HepG2 (cell line): ENCODE measurements at regions not wholly inside any gene's neighbourhood (a gene's known extent, or its start where the extent isn't known, plus 50 kb on each side); places are given as distances from the start of the nearest gene placed in this dataset.

Experiments used
- ASH2L ChIP-seq: fragments of 300-600, 200-600 bp; sonication (generic); IDR thresholded peaks from 2 replicates; pipeline ENCODE4 v1.7.0; 2017; ENCODE audit warnings: low read depth, mild to moderate bottlenecking, moderate library complexity, mixed read lengths, low read length; ENCODE audit not compliant: insufficient read length
- FOXO1 ChIP-seq: sonication (generic); formaldehyde crosslinking; IDR thresholded peaks from 2 replicates; pipeline ENCODE4 v1.4.0; 2020; ENCODE audit warnings: missing genetic modification reagents
- KDM5B ChIP-seq: sonication (generic); formaldehyde crosslinking; IDR thresholded peaks from 2 replicates; pipeline ENCODE4 v1.4.0; 2020; ENCODE audit warnings: missing genetic modification reagents, mild to moderate bottlenecking, borderline replicate concordance
- MAF1 ChIP-seq: sonication (generic); formaldehyde crosslinking; IDR thresholded peaks from 2 replicates; pipeline ENCODE4 v1.5.0; 2020; ENCODE audit warnings: missing genetic modification reagents, borderline replicate concordance
- MEIS1 ChIP-seq: sonication (generic); formaldehyde crosslinking; IDR thresholded peaks from 2 replicates; pipeline ENCODE4 v1.9.0; 2021; ENCODE audit warnings: mild to moderate bottlenecking, missing genetic modification reagents, moderate library complexity, borderline replicate concordance
- POLR2AphosphoS2 ChIP-seq: IDR thresholded peaks from 2 replicates; pipeline ENCODE4 v1.6.1; 2011; ENCODE audit warnings: low read depth, low read length, improper control_type of control experiment
- RFXAP ChIP-seq: sonication (generic); formaldehyde crosslinking; IDR thresholded peaks from 2 replicates; pipeline ENCODE4 v1.4.0; 2020; ENCODE audit warnings: missing genetic modification reagents, borderline replicate concordance
- RXRA ChIP-seq: sonication (generic); formaldehyde crosslinking; IDR thresholded peaks from 2 replicates; pipeline ENCODE4 v1.5.1; 2020; ENCODE audit warnings: missing genetic modification reagents
- THAP11 ChIP-seq: IDR thresholded peaks from 2 replicates; pipeline ENCODE4 v1.6.1; 2016; ENCODE audit warnings: missing biosample characterization, missing genetic modification reagents
- TOPORS ChIP-seq: sonication (generic); formaldehyde crosslinking; IDR thresholded peaks from 2 replicates; pipeline ENCODE4 v1.8.0; 2023; ENCODE audit warnings: mild to moderate bottlenecking, missing genetic modification reagents
- TP53 ChIP-seq: sonication (generic); formaldehyde crosslinking; conservative IDR thresholded peaks from 2 replicates; pipeline ENCODE4 v1.4.0; 2020; ENCODE audit warnings: missing genetic modification reagents
- XBP1 ChIP-seq: sonication (generic); formaldehyde crosslinking; IDR thresholded peaks from 2 replicates; pipeline ENCODE4 v1.5.0; 2020; ENCODE audit warnings: missing genetic modification reagents
- ZMYM2 ChIP-seq: sonication (generic); formaldehyde crosslinking; IDR thresholded peaks from 2 replicates; pipeline ENCODE4 v1.8.0; 2022; ENCODE audit warnings: mild to moderate bottlenecking, missing genetic modification reagents
- ZNF670 ChIP-seq: sonication (generic); formaldehyde crosslinking; IDR thresholded peaks from 2 replicates; pipeline ENCODE4 v1.8.0; 2022; ENCODE audit warnings: mild to moderate bottlenecking, missing genetic modification reagents, borderline replicate concordance
- ZNF775 ChIP-seq: sonication (generic); formaldehyde crosslinking; IDR thresholded peaks from 2 replicates; pipeline ENCODE4 v1.4.0; 2020; ENCODE audit warnings: missing genetic modification reagents, mild to moderate bottlenecking, moderate library complexity, borderline replicate concordance
- ZNF839 ChIP-seq: sonication (generic); formaldehyde crosslinking; IDR thresholded peaks from 2 replicates; pipeline ENCODE4 v1.4.0; 2020; ENCODE audit warnings: missing genetic modification reagents, mild to moderate bottlenecking, borderline replicate concordance
- ZSCAN29 ChIP-seq: sonication (generic); formaldehyde crosslinking; conservative IDR thresholded peaks from 2 replicates; pipeline ENCODE4 v1.4.0; 2020; ENCODE audit warnings: mild to moderate bottlenecking, missing genetic modification reagents
- TF ChIP-seq, protein P1 (sequence below): sonication (generic); formaldehyde crosslinking; IDR thresholded peaks from 2 replicates; pipeline ENCODE4 v1.8.0; 2022; ENCODE audit warnings: mild to moderate bottlenecking, missing genetic modification reagents, moderate library complexity
- TF ChIP-seq, protein P2 (sequence below): sonication (generic); formaldehyde crosslinking; IDR thresholded peaks from 2 replicates; pipeline ENCODE4 v1.4.0; 2020; ENCODE audit warnings: missing genetic modification reagents
- TF ChIP-seq, protein P3 (sequence below): sonication (generic); formaldehyde crosslinking; IDR thresholded peaks from 2 replicates; pipeline ENCODE4 v1.4.0; 2020; ENCODE audit warnings: missing genetic modification reagents, borderline replicate concordance
- TF ChIP-seq, protein P4 (sequence below): IDR thresholded peaks from 2 replicates; pipeline ENCODE4 v1.6.1; 2016; ENCODE audit warnings: missing biosample characterization, missing genetic modification reagents, low read depth

DNA sequence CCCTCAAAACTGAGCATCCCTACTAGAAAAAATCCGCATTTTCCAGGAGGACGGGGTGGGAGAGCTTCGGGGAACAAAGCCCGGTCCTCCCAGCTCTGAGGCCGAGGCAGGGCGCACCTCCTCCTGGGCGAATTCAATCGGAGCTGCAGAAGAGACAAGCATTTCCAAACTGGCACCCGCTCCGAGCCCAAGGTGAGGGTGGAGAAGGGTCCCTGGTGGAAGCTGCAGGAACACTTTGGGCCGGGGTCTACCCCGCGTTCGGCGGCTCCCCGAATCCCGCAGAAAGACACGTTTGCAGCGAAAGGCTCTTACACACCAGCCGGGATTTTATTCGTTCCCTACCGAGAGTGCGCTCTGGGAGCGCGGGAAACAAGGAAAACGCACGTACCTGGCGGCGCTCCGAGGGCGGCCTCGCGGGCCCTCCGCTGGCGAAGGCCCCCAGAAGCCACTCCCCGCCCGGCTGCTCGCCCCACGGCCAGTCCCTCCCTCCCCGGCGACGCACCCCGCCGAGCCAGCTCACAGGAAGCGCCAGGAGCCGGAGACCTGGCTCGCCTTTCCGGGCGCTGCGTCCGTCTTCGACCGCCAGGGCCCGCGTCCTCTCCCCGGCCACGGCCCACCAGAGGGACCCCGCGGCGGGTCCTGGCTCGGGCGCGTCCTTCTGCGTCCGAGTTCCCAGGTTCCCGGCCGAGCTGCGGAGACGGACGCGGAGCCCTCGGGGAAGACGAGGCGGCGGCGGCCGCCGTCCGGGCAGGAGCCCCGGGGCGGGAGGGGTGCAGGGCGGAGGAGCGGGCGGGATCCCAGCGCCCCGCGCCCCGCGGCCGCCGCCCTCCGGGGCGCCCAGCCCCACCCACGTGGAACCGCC lies 49.8 kb upstream of the BAHCC1 start (continued):
- TF ChIP-seq, protein P1, sequence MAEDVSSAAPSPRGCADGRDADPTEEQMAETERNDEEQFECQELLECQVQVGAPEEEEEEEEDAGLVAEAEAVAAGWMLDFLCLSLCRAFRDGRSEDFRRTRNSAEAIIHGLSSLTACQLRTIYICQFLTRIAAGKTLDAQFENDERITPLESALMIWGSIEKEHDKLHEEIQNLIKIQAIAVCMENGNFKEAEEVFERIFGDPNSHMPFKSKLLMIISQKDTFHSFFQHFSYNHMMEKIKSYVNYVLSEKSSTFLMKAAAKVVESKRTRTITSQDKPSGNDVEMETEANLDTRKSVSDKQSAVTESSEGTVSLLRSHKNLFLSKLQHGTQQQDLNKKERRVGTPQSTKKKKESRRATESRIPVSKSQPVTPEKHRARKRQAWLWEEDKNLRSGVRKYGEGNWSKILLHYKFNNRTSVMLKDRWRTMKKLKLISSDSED = no peak
- TF ChIP-seq FOXO1 (CRISPR knock-in tag) (peak; percentile 67), ZNF839 (no peak; the same call in 1 of the 2 replicates), TP53 (CRISPR knock-in tag) (no peak), ZSCAN29 (CRISPR knock-in tag) (no peak; the same call in none of the 2 replicates), KDM5B (peak; percentile 74; the same call in 1 of the 2 replicates), POLR2AphosphoS2 (no peak), MAF1 (no peak), RFXAP (0 out of 2 replicates have a peak, but pooled peaks have one; percentile 13), ASH2L (no peak), RXRA (CRISPR knock-in tag) (0 out of 2 replicates have a peak, but pooled peaks have one; percentile 48), TOPORS (no peak), ZNF670 (CRISPR knock-in tag) (no peak), ZNF775 (CRISPR knock-in tag) (no peak), MEIS1 (CRISPR knock-in tag) (0 out of 2 replicates have a peak, but pooled peaks have one; percentile 25), XBP1 (no peak), THAP11 (peak; percentile 57; the same call in 1 of the 2 replicates), ZMYM2 (no peak)
- TF ChIP-seq, protein P2, sequence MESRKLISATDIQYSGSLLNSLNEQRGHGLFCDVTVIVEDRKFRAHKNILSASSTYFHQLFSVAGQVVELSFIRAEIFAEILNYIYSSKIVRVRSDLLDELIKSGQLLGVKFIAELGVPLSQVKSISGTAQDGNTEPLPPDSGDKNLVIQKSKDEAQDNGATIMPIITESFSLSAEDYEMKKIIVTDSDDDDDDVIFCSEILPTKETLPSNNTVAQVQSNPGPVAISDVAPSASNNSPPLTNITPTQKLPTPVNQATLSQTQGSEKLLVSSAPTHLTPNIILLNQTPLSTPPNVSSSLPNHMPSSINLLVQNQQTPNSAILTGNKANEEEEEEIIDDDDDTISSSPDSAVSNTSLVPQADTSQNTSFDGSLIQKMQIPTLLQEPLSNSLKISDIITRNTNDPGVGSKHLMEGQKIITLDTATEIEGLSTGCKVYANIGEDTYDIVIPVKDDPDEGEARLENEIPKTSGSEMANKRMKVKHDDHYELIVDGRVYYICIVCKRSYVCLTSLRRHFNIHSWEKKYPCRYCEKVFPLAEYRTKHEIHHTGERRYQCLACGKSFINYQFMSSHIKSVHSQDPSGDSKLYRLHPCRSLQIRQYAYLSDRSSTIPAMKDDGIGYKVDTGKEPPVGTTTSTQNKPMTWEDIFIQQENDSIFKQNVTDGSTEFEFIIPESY (CRISPR knock-in tag) = no peak
- TF ChIP-seq, protein P3, sequence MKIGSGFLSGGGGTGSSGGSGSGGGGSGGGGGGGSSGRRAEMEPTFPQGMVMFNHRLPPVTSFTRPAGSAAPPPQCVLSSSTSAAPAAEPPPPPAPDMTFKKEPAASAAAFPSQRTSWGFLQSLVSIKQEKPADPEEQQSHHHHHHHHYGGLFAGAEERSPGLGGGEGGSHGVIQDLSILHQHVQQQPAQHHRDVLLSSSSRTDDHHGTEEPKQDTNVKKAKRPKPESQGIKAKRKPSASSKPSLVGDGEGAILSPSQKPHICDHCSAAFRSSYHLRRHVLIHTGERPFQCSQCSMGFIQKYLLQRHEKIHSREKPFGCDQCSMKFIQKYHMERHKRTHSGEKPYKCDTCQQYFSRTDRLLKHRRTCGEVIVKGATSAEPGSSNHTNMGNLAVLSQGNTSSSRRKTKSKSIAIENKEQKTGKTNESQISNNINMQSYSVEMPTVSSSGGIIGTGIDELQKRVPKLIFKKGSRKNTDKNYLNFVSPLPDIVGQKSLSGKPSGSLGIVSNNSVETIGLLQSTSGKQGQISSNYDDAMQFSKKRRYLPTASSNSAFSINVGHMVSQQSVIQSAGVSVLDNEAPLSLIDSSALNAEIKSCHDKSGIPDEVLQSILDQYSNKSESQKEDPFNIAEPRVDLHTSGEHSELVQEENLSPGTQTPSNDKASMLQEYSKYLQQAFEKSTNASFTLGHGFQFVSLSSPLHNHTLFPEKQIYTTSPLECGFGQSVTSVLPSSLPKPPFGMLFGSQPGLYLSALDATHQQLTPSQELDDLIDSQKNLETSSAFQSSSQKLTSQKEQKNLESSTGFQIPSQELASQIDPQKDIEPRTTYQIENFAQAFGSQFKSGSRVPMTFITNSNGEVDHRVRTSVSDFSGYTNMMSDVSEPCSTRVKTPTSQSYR (CRISPR knock-in tag) = peak; percentile 71; the same call in 1 of the 2 replicates
- TF ChIP-seq, protein P4, sequence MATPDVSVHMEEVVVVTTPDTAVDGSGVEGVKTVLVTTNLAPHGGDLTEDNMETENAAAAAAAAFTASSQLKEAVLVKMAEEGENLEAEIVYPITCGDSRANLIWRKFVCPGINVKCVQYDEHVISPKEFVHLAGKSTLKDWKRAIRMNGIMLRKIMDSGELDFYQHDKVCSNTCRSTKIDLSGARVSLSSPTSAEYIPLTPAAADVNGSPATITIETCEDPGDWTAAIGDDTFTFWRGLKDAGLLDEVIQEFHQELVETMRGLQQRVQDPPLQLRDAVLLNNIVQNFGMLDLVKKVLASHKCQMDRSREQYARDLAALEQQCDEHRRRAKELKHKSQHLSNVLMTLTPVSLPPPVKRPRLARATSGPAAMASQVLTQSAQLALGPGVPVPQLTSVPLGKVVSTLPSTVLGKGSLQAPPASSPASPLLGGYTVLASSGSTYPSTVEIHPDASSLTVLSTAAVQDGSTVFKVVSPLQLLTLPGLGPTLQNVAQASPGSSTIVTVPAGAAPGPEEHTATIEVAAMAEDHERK = no peak
